H1 (cell line): ENCODE measurements at regions not wholly inside any gene's neighbourhood (a gene's known extent, or its start where the extent isn't known, plus 50 kb on each side); places are given as distances from the start of the nearest gene placed in this dataset.

Experiments used
- NRF1 ChIP-seq: IDR thresholded peaks from 2 replicates; pipeline ENCODE4 v1.6.1; 2011; ENCODE audit warnings: mild to moderate bottlenecking, low read depth, low read length, improper control_type of control experiment
- SP2 ChIP-seq: IDR thresholded peaks from 2 replicates; pipeline ENCODE4 v1.6.1; 2012; ENCODE audit warnings: mild to moderate bottlenecking, low read length, inconsistent platforms

GRCh38 chr3:101084404-101084803 is 91.2 kb upstream of the ABI3BP start (continued):
- no peak for TF ChIP-seq NRF1
- TF ChIP-seq SP2 = no peak
- TF ChIP-seq, all 59 proteins: peak for 0
